HG03520 (cell line): ENCODE measurements at regions not wholly inside any gene's neighbourhood (a gene's known extent, or its start where the extent isn't known, plus 50 kb on each side); places are given as distances from the start of the nearest gene placed in this dataset.

Source experiments
- ATAC-seq: cut with Tn5 transposase; IDR thresholded peaks from one replicate; pipeline ENCODE4 v1.9.1; 2021; ENCODE audit warnings: mild to moderate bottlenecking, moderate library complexity; ENCODE audit not compliant: unreplicated experiment

GRCh38 chr13:34294483-34295129 is 476.7 kb downstream of the RFC3 start:
- ATAC-seq: no peak

DNA sequence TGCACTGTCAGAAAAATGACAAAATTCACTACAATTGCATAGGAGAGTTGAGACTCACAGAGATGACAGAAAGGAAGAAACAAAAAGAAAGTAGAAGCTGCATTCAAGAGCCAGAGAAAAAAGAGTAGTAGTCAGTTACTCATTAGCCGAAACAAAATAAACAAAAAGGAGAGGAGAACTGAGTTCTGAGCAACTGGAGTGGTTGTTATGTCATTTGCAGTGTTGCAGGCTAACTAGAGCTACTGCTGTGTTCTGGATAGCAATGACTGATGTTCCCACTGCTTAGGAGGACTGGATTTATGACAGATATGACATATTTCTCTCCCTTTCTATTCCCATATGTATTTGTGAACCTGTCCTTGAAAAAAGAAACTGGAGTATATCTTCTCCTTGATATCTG is 482.6 kb downstream of the RFC3 start:
- ATAC-seq: no peak

DNA sequence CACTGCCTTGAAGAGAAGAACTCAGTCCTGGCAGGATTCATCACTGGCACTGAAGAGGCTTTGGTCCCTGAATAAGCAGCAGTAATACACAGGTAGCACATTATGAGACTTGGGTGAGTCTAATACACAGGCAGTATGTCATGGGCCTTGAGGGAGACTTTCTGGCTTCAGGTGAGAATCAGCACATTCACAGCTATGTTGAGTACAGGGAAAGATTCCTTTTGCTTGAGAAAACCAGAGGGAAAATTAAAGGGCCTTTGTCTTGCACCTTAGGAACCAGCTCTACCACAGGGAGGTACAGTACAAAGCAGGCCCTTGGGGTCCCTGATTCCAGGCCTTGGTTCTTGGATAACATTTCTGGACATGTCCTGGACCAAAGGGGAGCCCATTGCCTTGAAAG is 484.6 kb downstream of the RFC3 start:
- no peak for ATAC-seq

- no peak for ATAC-seq
Observed at GRCh38 chr13:34303346-34303745, 485.4 kb downstream of the RFC3 start.

- no peak for ATAC-seq
Observed at GRCh38 chr13:34307607-34308006, 489.7 kb downstream of the RFC3 start.

DNA sequence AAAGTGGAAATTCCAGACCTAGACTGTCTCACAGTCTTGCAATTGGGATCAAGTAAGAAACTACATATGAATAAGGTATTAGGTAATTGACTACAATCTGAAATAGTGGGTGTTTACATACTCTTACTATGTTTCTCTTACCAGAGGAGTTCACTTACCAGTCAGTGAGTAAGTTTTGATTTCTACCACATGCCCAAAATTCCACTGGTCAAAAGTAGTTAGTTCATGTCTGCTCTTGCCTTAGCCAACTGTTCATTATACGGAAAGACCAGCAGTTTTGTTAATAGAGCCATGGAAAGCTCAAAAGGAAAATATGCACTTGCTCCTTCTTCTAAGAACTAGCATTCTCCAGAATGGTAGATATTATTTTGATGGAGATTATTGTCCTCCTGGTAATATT is 490.8 kb downstream of the RFC3 start:
- ATAC-seq: no peak

GRCh38 chr13:34310539-34310938 is 492.6 kb downstream of the RFC3 start:
- no peak for ATAC-seq

DNA sequence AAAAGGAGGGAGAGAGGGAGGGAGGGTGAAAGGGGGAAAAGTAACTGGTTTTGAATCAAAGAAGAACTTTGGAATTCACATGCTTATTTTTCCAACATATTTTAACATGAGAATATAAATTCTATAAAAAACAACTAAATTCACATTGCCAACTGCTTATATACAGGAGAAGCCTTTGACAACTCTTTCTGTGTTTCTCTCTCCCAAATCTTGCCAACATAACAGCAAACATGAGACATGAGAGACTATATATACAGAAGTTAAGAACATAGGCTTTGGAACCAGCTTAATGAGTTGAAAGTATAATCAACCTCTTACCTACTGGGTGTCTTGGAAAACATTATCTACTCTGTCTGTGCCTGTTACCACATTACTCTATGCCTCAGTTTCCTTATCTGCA is 493.3 kb downstream of the RFC3 start:
- no peak for ATAC-seq

- no peak for ATAC-seq
Observed at GRCh38 chr13:34312578-34312977, 494.6 kb downstream of the RFC3 start.

DNA sequence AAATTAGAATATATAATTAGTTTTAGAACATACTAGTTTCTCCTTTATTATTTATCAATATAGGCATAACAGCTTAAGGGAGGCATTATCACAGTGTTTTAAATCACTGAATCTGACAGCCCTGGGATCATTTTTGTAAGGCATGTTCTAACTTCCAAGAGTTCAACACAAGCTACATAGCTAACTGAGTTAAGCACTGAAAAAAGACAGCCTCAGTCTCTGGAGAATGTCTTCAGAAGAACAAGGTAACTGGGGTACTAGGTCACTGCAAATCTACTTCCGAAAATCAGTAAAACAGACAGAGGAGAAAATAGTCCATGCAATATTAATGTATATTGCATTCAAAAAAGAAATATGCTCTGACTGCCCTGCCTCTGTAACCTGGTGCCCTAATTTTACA is 502.1 kb downstream of the RFC3 start:
- no peak for ATAC-seq

DNA sequence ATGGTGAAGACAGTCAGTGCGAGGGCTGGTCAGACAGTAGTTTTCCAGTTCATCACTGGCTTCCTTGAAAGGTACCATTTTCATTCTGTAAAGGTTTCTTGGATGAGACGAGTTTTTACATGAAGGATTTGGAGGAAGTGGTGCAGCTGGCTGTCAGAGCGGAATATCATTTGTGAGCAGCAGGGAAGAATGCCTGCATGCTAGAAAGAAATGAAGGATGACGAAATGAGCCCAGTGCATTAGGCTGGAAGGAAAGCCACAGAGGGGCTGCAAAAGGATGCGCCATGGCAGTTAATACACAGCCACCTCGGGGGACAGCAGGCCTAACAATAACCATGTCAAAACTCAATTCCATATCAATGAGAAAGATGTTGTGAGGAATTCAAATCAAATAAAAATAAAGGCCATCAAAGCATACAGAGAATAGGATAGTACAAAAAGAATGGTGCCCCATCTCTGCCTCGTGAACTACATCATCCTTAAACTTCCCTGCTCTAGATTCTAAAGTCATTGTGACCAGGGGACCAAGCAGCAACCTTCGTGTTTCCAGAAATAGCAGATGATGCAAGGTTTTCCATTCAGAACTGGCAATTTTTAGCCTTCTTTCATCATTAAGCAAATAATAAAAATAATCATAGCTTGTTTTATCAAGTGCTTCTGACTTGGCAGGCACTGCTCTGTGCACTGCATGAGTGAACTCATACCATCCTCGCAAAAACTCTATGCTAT is 504.2 kb downstream of the RFC3 start:
- no peak for ATAC-seq

GRCh38 chr13:34322743-34323074 is 504.8 kb downstream of the RFC3 start:
- ATAC-seq: no peak

DNA sequence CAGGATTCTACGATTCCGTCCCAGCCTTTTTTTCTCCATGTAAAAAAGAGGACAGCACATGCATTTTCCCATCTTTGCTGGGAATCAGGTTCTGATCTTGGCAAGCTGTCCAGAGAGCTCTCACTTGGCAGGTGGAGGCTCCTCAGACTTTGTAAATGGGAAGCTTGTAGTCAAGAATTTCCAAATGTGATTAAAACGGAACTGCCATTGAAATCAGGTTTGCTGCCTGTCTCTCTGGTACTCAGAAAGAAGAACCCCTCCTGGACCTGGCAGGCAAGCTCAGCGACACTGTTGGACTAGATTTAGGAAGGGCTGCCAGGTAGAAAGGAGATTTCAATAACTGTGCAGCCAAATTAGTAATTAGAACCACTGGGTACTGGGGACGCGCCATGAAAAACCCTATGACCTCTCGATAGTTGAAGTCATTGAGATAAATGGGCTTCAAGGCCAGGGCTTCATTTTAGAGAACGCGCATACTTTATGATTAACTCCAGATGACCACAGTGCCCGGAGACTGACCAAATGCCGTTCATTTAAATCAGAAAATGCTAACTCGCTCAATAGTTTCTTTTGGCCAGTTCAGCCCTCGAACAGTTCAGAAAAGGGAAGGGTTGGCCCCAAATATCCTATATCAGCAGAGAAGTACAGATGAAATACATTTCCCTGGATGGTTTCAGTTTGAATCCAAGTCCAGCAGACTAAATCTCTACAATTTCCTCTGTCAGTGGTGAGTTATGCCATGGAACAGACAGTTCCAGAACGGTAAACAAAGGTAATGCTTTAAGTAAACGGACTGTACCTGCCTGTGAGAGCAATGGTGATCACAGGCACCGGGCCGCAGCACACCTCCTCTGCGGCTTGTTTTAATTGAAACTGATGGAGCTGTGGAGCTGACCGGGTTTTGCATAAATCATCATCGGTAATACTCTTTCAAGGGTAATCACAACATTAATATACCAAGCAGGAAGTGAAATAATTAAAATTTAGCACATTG is 517.4 kb downstream of the RFC3 start:
- ATAC-seq: no peak

DNA sequence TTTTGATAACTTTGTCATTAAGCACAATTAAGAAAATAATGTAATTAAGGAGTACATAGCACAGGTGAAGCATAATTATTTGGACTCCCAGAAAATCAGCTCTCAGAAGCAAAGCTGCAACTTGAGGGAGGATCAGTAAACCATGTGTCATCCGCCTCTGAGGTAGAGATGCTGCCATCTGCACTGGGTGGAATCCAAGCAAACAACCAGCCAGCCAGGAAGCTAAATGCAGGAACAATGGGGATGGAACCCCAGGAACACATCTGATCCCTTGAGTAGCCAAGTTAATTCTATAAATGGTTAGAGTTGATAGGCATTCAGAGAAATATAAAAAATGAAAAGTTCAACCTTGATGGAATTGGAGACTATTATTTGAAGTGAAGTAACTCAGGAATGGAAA is 520.2 kb downstream of the RFC3 start:
- ATAC-seq: no peak

GRCh38 chr13:34340534-34340933 is 522.6 kb downstream of the RFC3 start:
- no peak for ATAC-seq

GRCh38 chr13:34343413-34343940 is 525.5 kb downstream of the RFC3 start:
- ATAC-seq: no peak

DNA sequence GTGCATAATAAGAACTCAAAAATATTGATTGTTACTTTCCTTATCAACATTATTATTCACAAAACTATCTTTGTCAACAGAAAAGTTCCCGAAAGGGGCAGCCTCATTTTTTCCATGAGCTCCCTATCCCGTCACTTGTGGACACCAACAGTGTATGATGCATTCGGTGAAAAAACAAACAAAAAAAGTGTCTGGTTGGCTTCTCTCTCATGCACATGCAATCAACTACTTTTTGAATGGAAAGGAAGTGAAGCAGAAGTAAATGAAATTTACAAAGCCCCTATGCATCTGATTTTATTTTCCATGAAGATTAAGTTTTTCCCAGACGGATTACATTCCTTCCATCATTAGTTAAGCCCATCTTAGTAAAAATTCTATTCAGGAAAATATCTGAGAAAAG is 526.9 kb downstream of the RFC3 start:
- no peak for ATAC-seq

DNA sequence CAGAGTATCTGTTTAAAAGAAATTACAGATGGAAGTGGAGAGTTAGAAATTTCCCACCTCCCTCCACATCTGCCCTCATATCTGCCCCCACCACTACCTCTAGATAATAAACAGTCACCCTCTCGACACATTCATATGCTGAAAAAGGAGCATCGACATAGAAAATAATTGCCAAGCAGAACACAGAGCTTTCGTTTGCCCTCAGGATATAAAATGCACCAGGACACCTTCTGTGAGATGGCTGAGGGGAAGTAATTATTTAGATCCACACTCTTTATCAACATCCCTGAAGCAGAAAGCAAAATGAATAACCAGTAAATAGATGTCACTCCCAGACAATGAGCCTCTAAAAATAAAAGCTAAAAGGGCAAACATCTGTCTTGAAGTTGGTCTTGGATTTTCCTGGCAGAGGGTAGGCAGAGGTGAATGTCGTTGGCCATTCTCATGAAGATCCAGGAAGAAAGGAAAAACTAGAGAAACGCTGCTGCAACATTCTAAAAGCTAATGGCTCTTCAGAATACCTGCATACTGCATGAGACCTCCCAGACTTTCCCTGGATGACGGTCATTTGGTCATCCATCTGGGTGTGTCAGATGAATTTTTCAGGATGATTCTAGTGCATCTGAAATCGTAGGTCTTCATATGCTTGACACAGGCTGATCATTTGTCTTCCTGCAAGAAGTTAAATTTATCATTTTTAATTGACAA is 527.5 kb downstream of the RFC3 start:
- ATAC-seq: no peak

- ATAC-seq: no peak
Observed at GRCh38 chr13:34346626-34347025, 528.7 kb downstream of the RFC3 start.

DNA sequence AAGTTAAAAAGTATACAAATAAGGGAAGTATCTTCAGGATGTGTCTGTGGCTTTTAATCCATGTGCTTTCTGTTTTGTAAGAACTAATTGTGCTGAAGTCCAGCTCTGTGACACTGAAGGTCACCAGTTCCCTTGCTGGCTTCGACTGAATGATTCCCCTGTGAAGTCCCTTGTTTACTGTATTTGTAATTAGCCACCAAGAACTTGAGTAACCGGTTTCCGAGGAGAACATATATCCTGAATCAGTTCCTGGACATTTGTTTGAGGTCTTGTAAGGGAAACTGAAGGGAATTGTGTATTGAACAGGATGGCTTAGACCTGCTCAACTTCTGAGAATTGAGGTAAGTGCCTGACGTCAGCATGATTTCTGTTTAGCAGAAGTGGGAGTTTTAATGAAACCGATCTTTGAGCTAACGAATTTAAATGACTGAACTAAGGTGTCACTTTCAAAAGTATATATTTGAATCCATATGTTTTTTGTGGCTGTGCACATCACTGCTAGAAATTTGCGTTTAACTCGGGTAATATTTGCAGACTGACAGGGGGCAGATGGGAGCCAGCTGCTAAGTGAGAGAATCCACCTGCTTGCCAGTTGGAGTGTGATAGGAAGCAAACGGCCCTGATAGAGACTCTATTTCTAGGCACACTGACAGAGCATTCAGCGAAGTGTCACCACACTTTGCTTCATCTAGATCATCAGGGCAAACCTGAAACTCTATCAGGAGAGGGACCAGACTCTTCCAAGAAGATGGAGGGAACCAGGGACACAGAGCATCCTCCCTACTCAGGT is 530.0 kb downstream of the RFC3 start:
- no peak for ATAC-seq
